T-helper 1 cell (primary cell): ENCODE measurements at regions not wholly inside any gene's neighbourhood (a gene's known extent, or its start where the extent isn't known, plus 50 kb on each side); places are given as distances from the start of the nearest gene placed in this dataset.
"Not testable (repeated sequence)": the region's sequence is repeated elsewhere in the genome, so short reads cannot be mapped to it uniquely, and the experiment has no call there.

ENCODE experiments used
- DNase-seq, 5 donors: peaks; one replicate each; pipeline ENCODE4 v3.0.0-alpha.2; 2012 to 2020

DNA sequence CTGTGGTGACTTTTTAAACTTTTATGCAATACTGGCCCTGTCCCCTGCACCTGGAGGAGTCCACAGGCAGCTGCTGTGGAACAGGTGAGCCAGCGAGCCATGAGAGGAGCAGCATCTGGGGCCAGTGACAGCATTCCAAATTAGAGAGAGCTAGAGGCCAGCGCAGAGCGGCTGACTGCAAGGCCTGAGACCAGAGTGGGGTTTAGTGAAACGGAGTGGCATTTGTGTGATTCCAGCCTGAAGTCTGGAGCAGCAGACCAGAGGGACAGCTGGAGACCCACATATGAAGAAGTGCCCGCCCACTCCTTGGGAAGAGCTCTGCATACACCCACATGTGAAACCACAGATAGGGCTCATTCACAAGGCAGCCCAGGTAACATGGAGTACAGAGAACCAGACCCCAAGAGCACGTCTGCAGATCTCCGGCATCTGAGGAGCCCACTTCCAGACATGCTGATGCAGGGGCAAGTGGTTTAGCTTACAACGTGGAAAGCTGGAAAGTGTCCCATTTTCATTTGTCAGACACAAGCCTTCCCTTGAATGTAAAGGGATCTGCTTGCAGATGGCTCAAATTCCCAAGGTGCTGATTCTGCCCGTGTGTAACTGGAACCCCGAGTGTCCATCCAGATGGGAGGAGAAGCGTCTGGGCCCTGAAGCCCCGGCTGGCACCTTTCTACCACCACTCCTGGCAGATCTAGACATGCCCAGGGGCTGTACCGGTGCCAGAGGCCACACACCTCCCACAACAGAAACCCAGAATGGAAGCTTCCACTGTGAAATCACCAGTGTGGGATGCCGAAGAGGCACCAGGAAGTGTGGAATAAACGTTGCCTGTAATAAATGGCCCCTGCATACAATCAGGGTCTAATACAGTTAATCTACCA, 256.0 kb upstream of the TCERG1L start:
- no peak for DNase-seq

DNA sequence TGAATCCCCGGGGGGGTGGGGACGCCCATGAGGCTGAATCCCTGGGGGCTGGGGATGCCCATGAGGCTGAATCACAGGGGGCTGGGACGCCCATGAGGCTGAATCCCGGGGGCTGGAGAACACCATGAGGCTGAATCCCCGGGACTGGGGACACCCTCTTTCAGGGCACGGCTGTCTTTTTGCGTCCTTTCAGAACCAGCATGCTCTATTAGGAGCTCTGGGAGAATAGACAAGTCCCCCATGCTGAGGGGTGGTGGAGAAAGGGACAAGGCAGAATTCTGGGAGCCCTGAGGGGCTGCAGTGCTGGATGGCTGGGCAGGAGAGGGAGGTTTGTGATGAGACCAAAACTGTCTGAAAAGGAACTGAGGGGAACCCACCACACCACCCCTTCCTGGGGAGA, 257.3 kb upstream of the TCERG1L start:
- DNase-seq, result no peak

DNA sequence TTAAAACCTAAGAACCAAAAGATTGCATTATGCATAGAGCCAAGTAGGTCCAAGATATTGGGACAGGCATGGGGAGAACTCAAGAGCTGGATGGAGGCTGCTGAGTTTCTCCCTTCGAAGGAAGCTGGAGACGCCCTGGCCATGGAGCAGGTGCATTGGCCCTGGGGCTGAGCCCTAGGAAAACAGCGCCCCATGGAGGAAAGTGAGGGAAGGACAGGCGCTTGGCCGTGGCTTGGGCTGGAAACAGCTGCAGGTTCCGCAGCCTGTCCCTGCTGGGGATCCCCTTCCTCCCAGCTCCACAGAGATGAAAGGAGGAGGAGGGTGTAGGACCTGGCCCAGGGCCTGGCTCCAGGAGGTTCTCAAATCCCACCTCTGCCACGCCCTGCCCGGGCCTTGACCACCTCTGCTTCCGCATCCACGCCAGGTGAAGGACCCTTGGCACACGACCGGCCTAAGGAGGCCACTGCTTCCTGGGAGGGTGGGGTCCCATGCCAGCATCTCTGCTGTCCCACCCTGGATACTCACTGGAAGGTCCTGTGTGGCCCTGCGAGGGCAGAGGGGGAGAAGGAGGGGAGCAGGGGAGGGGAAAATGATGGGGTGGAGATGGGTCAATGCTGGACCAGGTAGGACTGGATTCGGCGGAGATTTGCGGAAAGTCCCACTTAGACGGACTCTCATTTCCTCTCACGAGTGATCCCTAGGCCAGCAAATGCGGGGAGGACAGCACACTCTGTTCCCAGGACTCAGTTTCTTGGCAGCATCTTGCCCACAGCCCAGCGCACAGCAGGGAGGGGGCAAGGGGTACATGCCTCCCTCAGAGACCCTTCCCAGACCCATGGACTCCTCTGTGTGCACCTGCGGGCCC, 258.6 kb upstream of the TCERG1L start:
- DNase-seq, result no peak

DNA sequence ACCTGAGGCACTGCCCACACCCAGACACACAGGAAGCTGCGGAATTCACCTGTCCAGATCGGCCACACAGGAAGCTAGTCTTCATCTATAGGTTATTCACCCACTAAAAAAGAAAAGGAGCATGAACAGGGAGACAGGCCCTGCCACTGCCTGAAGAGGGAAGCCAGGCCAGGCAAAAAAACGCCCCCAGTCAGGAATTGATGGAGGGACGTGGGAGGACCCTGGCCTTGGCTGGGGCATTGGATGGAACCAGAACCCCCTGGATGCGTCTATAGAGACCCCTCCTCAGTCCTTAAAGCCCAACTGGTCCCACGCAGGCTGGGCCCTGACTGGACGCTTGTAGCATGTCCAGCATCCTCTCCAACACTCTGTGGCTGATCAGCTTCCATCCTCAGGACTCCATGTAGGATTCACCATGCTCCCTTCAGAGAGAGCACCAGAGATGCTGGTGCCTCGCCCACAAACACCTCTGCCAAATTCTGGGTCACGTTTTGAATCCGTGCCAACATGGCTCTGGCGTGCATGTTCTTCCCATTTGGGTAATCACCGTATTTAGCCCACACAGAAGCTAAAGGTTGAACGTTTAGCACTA, 259.3 kb upstream of the TCERG1L start:
- no peak for DNase-seq

DNA sequence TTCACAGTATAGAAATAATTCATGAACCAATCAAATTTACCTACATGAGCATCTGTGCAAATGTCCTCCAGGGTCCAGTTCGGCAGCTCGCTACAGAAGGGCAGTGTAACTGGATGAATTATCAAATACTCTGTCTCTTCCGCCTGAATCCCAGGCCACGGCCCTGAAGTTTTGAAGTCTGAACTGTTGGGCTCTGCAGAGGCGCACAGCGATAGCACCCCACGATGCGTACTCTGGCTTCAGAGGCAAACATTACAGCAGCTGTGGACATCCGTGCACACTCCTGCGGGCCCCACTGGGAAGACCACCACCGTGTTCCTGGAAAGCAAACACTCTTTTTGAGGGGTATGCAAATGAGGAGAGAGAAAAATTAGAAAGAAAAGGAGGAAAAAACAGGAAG, 259.8 kb upstream of the TCERG1L start:
- DNase-seq, result no peak

DNA sequence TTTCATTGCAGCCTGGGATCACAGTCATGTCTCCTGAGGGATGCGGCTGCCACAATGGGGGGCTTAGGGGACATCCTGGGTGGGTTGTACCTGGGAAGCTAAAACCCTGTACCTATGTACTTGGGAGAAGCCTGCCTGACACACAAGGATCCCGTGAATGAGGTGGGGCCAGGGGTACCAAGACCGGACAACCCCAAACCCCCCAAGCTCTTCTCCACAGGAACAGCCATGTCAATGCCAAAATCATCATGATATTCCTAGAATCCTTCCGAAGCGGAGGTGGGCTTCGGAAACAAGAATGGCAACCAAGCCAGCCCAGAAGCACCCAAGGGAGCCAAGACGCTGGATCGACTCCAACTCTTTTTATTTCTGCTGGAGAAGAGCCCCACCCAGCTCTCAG, 260.3 kb upstream of the TCERG1L start:
- DNase-seq, result no peak

DNA sequence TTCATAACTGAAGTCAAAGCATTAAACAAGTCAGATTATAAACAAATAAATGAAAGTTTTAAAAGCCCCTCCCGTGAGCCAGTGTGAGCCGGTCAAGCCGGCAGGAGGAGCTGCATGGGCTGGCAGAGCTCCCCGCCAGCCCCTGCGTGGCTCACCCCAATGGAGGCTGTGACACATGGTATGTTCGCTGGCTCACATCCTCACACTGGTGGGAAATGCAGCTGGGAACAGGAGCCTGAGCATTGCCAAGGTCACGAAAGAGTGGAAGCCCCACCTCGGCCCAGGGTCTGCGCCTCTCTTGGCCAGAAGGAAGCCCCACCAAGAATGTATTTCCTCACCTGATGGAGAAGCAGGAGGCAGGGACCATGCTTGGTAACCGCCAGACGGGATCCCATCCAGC, 261.7 kb upstream of the TCERG1L start:
- DNase-seq, result no peak

DNA sequence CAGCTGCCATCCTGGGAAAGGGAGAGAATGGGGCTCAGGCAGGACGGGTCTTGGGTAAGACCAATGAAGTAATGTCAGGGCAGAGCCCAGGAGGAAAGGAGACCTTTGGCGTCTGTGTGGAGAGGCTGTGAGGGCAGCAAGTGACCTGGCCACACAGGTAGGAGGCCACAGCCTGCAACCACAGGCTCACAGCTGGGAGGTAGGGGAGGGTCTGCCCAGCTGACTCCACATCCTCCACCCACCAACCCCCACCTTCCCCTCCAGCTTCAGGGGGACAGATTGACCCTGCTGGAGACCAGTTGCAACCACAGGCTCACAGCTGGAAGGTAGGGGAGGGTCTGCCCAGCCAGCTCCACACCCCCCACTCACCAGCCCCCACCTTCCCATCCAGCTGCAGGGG, 262.2 kb upstream of the TCERG1L start:
- DNase-seq, result no peak

DNA sequence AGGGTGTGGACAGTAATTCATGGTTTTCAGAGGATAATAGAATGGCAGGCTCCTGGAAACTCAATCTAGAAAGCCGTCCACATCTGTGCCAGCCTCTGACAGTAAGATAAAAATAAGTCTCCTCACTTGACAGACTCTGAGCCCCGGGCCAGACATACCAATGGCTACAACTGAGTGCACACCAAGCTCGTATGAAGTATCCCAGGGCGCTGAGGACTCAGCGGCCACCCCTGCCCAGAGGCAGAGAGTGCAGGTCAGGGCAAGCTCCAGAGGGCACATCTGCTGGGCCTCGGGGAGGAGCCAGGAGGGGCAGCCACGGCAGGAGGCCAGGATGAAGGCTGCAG, 262.8 kb upstream of the TCERG1L start:
- DNase-seq, result no peak

DNA sequence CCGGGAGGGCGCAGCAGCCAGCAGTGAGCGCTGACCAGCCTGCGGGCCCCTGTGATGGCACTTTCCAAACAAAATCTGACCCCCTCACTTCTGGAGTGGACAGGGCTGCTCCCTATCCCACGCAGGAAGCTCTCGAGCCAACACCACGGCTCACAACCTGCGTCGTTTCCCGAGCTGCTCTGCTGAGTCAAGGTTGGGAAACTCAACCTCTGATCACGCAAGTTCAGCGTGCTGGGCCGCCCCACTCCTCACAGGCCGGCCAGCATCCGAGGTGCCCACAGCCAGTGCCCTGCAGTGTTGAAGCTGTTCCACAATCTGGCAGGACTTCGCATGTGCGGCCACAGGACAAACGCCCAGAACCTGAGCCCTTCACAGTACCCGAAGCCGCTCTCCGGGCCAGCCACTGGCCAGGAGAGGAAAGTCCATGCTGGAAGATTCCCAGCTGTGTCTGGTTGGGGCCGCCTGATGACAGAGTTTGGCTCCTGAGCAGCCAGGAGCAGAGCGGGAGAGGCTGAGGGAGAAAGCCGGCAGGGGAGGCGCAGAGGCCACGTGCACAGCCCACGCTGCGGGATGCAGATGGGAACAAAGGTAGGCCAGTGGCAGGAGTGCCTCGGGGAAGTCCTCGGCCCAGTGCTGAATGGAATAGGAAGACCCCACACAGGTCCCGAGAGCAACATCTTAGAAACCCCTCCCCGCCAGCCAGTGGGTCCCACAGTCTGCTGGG, 263.3 kb upstream of the TCERG1L start:
- DNase-seq, result no peak

DNA sequence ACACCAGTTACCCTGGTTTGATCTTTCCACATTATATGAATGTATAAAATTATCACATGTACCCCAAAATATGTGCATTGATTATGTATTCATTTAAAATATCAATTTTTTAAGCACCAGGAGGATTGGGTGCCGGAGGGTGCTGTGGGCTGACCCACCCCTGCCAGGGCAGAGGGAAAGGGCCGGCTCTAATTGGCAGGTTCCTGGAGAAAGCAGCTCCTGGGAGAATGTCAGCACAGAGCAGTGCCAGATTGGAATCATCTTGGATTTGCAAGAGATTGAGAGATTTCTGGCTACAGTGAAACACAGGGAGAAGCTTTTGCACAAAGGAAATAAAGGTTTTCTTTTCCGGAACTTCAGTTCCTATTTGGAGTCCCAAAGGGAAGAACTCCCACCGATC, 264.4 kb upstream of the TCERG1L start:
- DNase-seq, result no peak

DNA sequence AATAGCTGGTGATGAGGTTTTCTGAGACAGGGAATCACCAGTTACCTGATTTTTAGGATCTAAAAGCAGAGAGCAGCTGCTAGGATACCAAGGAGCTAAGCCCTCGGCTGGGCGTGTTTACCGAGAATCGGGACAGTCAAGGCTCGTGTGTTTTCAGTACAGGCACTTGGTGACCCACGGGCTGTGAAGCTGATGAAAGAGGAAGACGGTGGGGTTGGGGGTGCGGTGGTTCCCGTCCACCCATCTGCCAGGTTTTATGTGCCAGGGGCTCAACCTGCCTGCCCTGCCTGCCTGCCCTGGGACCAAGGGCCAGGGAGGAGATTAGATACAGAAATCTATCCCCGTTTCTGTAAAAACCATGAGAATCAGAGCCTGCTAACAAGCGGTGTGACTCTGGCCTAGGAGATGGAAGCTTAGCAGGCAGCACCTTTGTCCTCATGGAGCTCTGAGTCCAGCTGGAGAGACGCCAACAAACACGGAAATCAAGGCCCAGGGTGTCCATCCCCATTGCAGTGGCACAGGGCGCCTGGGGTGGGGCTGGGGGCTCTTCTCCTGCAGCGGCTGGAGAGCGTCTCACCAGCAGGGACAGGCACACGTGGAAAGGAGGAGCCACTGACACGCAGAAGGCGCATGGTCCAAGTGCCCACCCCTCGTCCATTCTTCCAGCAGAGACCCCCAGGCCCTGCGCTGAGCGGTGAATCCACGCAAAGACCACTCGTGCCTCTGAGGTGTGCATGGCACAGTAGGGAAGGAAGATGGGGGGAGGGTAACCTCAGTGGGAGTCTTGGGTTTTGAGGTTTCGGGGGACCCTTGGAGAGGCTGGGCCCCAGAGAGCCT, 265.0 kb upstream of the TCERG1L start:
- DNase-seq, result no peak

DNA sequence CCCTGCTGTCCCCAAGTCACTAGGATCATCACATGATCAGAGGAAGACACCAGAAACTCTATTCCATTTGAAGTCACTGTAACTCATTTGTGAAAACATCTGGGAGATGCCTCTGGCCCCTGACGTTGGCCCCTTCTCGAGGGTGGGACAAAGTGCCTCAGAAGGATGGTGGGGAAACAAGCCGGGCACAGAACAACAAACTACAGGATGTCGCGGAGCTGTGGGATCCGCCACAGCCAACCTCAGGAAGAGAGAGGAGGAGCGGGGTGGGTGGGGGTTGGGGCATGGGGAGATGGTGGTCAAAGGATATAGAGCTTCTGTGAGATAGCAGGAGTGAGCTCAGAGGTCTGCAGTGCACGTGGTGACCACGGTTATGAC, 265.6 kb upstream of the TCERG1L start:
- no peak for DNase-seq

DNA sequence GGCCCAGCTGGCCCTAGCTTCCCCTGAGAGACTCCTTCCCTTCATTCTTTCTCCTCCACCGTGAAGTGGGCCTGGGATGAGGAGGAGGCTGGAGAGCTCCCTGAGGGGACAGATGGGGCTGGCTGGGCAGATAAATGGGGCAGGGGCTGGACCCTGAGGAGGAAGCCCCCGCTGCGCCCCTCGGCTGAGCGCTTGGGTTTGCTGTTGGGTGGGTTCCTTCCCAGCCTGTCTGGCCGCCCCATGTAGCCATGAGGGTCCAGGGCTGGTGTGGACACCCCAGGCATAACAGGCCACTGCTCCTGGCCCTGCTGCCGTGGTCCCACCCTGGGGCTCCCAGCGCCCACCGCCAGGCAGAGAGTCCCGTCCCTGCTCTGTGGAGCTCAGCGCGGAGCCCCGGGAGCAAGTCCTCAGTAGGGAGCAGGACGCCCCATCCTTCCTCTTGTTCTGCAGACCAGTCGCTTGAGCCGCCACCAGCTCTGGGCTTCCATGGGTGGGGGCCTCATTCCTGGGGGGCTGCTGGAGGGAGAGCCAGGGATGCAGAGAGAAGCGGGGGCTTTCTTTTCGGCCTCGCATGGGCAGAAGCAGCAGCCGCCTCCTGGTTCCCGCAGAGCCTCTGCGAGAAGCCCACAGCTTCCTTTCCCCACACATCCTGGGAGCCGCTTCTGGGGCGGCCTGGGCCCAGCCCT, 266.4 kb upstream of the TCERG1L start:
- DNase-seq, result no peak

DNA sequence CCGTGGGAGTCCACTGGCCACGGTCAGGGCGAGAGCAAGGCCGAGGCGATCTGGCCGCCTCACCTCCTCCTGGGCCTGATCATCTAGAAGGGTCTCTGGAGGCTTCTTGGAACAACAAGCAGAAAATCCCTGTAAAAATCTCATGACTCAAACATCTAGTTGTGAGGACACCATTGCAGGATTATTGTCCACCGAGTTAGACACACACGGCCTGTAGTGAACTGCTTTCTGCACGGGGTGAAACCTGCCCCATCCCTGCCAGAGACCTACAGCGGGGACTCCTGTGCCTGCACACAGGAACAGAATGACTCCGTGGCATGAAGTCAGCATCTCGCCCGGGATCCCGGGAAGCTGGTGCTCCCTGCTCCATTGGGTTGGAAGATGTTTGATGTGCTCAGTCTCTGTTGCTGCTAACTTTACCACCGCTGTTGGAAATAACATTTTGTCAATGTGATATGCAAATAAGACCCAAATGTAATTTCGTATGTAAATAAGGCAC, 267.0 kb upstream of the TCERG1L start:
- no peak for DNase-seq

DNA sequence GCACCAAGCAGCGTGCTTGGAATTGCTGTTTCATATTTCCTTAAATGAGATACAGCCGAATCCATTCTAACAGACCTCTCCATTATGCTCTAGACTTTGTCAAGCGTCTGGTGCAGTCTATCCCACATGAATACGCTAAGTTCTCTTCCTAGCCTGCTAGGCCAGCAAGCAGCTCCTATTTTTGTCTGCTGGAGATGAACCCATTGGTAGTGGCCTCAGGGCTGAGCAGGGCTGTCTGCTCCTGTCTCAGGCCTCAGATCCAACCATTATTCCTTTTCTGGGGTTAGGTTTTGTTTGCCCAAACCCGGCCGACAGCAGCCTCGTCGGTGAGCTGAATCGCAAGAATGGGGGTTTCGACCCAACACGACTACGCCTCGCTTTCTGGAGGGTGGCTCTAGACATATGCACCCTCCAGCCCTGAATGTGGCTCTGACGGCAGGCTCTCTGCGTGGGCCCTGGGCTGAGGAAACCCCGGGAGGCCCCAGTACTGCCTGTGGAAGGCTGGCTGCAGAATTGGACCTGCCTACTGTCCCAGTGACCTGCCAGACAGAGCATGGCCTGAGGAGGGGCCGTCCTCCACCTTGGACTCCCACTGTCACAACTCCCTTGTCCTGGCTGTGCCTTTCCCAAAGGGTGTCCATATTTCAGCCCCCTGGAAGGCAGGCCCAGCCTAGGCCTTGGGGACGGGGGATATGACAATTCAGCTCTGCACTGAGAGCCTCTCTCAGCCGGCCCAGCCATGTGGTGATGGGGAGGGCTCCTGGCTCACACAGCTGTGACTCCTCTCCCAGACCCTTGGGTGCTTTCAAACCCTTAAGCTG, 267.9 kb upstream of the TCERG1L start:
- DNase-seq, result no peak

DNA sequence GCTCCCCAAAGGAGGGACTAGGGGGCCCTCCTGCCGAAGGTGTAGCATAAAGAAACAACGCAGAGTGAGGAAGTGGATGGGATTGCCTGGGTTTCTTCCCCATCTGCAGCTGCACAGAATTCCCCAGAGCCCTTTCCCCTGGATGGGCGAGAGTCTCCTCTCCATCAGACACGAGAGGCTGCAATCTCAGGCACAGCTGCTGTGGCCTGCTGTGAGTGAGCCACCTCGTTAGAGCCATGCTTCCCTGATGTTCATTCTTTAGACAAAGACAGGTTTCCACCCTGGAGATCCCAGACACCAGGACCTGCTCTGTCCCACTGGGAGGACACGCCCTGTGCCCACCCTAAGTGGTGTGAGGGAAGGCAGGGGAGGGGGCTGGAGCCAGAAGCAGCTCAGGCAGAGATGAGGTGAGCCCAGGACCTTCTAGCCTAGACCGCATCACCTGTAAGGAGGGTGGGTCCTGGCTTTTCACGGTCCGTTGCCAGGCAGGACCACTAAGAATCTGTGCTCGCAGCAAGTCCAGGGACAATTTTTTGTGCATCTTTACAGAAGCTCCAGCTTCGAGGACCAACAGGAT, 268.6 kb upstream of the TCERG1L start:
- no peak for DNase-seq

DNA sequence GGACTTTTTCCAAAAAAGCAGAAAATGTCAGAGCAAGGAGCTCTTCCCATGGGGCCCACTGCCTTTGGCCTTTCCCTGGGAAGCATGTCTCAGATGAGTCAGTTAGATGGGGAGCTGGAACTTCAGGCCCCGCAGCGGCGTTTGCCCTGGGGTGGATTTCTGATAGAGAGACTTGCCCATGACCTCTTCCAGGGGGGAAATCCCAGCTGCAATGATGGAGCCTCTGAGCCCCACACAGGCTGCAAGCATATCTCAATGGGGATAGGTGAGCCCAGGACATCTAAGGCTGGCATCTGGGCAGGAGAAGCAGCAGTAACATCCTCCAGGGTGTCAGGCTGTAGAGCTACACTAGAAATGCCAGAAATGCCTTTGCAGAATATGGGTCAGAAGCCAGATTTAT, 269.2 kb upstream of the TCERG1L start:
- DNase-seq, result no peak

DNA sequence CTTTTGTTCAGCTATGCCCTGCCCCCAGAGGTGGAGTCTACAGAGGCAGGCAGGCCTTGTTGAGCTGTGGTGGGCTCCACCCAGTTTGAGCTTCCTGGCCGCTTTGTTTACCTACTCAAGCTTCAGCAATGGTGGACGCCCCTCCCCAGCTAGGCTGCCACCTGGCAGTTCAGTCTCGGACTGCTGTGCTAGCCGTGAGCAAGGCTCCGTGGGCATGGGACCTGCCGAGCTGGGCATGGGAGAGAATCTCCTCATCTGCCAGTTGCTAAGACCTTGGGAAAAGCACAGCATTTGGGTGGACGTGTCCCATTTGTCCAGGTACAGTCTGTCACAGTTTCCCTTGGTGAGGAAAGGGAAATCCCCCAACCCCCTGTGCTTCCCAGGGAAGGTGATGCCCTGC, 270.0 kb upstream of the TCERG1L start:
- not testable (repeated sequence) for DNase-seq

DNA sequence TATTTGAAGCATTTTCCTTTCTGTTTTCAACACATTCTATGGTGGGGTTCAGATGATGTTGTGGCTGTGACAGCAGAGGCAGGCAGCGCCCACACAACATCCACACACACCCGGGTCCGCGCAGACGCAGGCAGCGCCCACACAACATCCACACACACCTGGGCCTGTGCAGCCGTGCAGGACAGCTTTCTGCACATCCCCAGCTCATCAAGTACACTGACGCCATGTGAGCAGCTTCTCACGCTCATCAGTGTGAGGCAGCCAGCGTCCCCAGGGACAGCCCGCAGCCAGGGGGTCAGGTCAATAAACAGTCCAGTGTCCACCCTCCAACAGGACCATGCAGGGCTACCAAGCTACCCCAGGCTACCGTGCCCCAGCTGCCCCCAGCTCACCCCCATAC, 272.8 kb upstream of the TCERG1L start:
- no peak for DNase-seq
